Activated CD4-positive, alpha-beta T cell treated with anti-CD3 and anti-CD28 coated beads, Interleukin-2, amount 50 U/mL, for 16 hours (primary cell): ENCODE measurements at regions not wholly inside any gene's neighbourhood (a gene's known extent, or its start where the extent isn't known, plus 50 kb on each side); places are given as distances from the start of the nearest gene placed in this dataset.

Experiments used
- DNase-seq: peaks from one replicate; pipeline ENCODE4 v3.0.0-alpha.2; 2020

GRCh38 chr15:53397041-53397616, 362.3 kb downstream of the WDR72 start:
- DNase-seq, result no peak

GRCh38 chr15:53395871-53396270, 363.6 kb downstream of the WDR72 start:
- DNase-seq, result no peak

GRCh38 chr15:53390549-53390948, 368.9 kb downstream of the WDR72 start:
- DNase-seq, result no peak

GRCh38 chr15:53389271-53390037, 370.0 kb downstream of the WDR72 start:
- no peak for DNase-seq

GRCh38 chr15:53384417-53384816, 375.0 kb downstream of the WDR72 start:
- DNase-seq, result no peak

GRCh38 chr15:53378096-53378800, 381.2 kb downstream of the WDR72 start:
- DNase-seq, result no peak

GRCh38 chr15:53367740-53368139, 391.7 kb downstream of the WDR72 start:
- DNase-seq, result no peak

GRCh38 chr15:53360881-53361280, 398.6 kb downstream of the WDR72 start:
- no peak for DNase-seq

GRCh38 chr15:53359038-53359437, 400.4 kb downstream of the WDR72 start:
- DNase-seq, result no peak

- DNase-seq, result no peak
Observed at GRCh38 chr15:53354874-53355273, 404.6 kb downstream of the WDR72 start.

GRCh38 chr15:53351373-53351772, 408.1 kb downstream of the WDR72 start:
- no peak for DNase-seq

- DNase-seq, result no peak
Observed at GRCh38 chr15:53346583-53346982, 412.9 kb downstream of the WDR72 start.

- no peak for DNase-seq
Observed at GRCh38 chr15:53331328-53332190, 427.9 kb downstream of the WDR72 start.

GRCh38 chr15:53328341-53328740, 431.1 kb downstream of the WDR72 start:
- no peak for DNase-seq

GRCh38 chr15:53324061-53324460, 435.4 kb downstream of the WDR72 start:
- no peak for DNase-seq

GRCh38 chr15:53323191-53323590, 436.3 kb downstream of the WDR72 start:
- DNase-seq, result no peak

- no peak for DNase-seq
Observed at GRCh38 chr15:53320816-53321215, 438.6 kb downstream of the WDR72 start.

GRCh38 chr15:53312707-53313106, 446.8 kb downstream of the WDR72 start:
- DNase-seq, result no peak

- no peak for DNase-seq
Observed at GRCh38 chr15:53310709-53311108, 448.8 kb downstream of the WDR72 start.

GRCh38 chr15:53307952-53308624, 451.4 kb downstream of the WDR72 start:
- DNase-seq, result no peak

GRCh38 chr15:53305554-53305953, 453.9 kb downstream of the WDR72 start:
- DNase-seq, result no peak

- no peak for DNase-seq
Observed at GRCh38 chr15:53305101-53305500, 454.4 kb downstream of the WDR72 start.

GRCh38 chr15:53297828-53298227, 461.6 kb downstream of the WDR72 start:
- no peak for DNase-seq
